GM12875 (cell line): ENCODE measurements at regions not wholly inside any gene's neighbourhood (a gene's known extent, or its start where the extent isn't known, plus 50 kb on each side); places are given as distances from the start of the nearest gene placed in this dataset.

Experiments used
- H3K4me3 ChIP-seq: one replicate; pipeline ENCODE4 v1.5.1; 2011; ENCODE audit warnings: low read depth, low read length, control low read depth
- CTCF ChIP-seq: IDR thresholded peaks from 2 replicates; pipeline ENCODE4 v1.5.1; 2011; ENCODE audit warnings: low read depth, mild to moderate bottlenecking, control low read depth, inconsistent platforms, low read length, moderate library complexity, borderline replicate concordance; ENCODE audit not compliant: insufficient read depth

- TF ChIP-seq CTCF, result no peak
- H3K4me3 ChIP-seq, result no peak overlapping the region
Measured at GRCh38 chr14:22316473-22316872, 272.6 kb downstream of the DAD1 start.

DNA sequence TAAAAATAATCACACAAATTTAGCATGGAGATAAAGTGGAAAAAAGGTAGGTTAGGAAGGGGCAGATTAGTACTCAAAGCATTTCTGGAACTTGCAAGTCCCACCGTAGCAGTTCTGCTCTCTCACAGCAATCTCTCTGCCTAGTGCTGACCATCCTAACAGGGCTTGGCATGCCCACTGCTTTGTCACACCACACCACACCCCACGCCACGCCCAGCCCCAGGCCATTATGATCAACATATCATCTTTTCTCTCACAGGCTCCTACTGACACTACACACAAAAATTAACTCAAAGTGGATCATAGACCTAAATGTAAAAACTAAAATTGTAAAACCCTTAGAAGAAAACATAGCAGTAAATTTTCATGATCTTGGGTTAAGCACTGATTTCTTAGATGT lies 273.7 kb downstream of the DAD1 start:
- no peak for TF ChIP-seq CTCF
- no peak overlapping the region for H3K4me3 ChIP-seq

DNA sequence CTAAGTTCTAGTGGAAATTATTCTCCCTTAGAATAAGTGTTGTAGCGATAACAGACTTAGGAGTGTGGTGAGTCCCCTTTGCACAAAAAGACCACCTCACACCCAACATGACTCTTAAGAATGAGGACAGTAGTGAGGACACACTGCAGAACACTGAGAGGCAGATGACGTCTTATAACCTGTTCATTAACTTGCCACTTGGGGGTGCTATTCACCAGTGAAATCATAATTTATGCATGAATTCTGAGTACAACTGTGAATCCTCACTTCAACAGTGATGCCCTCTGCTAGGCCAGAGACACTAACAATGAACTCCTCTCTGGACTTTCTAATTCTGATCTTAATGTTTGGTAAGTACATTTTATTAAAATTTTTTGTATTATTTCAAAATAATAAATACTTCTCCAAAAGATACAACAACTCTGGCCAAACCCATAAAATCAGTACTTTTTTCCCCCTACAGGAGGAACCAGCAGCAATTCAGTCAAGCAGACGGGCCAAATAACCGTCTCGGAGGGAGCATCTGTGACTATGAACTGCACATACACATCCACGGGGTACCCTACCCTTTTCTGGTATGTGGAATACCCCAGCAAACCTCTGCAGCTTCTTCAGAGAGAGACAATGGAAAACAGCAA lies 274.7 kb downstream of the DAD1 start:
- peak; percentile 63; the same call in 1 of the 2 replicates for TF ChIP-seq CTCF
- no peak overlapping the region for H3K4me3 ChIP-seq

- TF ChIP-seq CTCF, result no peak
- no peak overlapping the region for H3K4me3 ChIP-seq
Measured at GRCh38 chr14:22313172-22313801, 275.7 kb downstream of the DAD1 start.

- no peak for TF ChIP-seq CTCF
- no peak overlapping the region for H3K4me3 ChIP-seq
Measured at GRCh38 chr14:22311636-22312035, 277.4 kb downstream of the DAD1 start.

- no peak for TF ChIP-seq CTCF
- no peak overlapping the region for H3K4me3 ChIP-seq
Measured at GRCh38 chr14:22305607-22306006, 283.4 kb downstream of the DAD1 start.

DNA sequence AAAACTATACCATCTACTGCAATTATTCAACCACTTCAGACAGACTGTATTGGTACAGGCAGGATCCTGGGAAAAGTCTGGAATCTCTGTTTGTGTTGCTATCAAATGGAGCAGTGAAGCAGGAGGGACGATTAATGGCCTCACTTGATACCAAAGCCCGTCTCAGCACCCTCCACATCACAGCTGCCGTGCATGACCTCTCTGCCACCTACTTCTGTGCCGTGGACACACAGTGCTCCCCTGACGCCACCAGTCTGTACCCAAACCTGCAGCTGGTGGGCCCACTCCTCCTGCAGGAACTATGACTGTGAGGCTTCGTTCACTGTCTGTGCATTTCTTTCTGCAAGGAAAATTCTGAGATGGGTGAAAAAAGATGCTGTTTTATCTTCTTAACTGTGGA lies 284.7 kb downstream of the DAD1 start:
- TF ChIP-seq CTCF, result no peak
- H3K4me3 ChIP-seq, result no peak overlapping the region
